ENCODE measurements at regions not wholly inside any gene's neighbourhood (a gene's known extent, or its start where the extent isn't known, plus 50 kb on each side); places are given as distances from the start of the nearest gene placed in this dataset.

DNA sequence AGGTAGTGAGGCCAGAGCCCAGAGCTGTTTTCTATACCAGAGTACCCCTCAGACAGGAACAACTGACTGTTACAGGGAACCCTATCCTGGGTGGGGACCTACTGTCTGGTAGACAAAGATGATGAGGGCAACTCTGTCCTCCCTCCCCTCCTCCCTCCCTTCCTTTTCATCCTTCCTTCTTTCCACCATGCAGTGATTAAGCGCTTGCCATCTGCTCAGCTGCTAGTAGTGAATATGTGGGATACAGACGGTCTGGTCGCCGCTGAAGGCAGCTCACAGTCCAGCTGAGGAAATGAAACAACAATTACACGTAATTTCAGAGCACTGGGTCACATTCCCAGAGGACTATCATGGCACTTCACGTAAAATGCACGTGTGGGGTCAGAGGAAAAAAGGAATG lies 597.1 kb downstream of the BUD13 start:
- Mint-ChIP-seq H3K9me3 (no peaks in the 10 kb centered on the region), H3K27ac (no peak overlapping the region), H3K36me3 (no peaks in the 10 kb centered on the region), H3K4me1 (peaks cover 16% of the 10 kb centered on the region), H3K4me3 (no peak overlapping the region), H3K27me3 (ENCODE audit: low read depth) (peaks cover 11% of the 10 kb centered on the region)
- no peak for DNase-seq (ENCODE audit: low spot score in 2 of 2, unreplicated experiment in 2 of 2)
- TF ChIP-seq, protein P1, sequence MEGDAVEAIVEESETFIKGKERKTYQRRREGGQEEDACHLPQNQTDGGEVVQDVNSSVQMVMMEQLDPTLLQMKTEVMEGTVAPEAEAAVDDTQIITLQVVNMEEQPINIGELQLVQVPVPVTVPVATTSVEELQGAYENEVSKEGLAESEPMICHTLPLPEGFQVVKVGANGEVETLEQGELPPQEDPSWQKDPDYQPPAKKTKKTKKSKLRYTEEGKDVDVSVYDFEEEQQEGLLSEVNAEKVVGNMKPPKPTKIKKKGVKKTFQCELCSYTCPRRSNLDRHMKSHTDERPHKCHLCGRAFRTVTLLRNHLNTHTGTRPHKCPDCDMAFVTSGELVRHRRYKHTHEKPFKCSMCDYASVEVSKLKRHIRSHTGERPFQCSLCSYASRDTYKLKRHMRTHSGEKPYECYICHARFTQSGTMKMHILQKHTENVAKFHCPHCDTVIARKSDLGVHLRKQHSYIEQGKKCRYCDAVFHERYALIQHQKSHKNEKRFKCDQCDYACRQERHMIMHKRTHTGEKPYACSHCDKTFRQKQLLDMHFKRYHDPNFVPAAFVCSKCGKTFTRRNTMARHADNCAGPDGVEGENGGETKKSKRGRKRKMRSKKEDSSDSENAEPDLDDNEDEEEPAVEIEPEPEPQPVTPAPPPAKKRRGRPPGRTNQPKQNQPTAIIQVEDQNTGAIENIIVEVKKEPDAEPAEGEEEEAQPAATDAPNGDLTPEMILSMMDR (IDR thresholded peaks at IDR 0.05; ENCODE audit: unreplicated experiment): no peak

DNA sequence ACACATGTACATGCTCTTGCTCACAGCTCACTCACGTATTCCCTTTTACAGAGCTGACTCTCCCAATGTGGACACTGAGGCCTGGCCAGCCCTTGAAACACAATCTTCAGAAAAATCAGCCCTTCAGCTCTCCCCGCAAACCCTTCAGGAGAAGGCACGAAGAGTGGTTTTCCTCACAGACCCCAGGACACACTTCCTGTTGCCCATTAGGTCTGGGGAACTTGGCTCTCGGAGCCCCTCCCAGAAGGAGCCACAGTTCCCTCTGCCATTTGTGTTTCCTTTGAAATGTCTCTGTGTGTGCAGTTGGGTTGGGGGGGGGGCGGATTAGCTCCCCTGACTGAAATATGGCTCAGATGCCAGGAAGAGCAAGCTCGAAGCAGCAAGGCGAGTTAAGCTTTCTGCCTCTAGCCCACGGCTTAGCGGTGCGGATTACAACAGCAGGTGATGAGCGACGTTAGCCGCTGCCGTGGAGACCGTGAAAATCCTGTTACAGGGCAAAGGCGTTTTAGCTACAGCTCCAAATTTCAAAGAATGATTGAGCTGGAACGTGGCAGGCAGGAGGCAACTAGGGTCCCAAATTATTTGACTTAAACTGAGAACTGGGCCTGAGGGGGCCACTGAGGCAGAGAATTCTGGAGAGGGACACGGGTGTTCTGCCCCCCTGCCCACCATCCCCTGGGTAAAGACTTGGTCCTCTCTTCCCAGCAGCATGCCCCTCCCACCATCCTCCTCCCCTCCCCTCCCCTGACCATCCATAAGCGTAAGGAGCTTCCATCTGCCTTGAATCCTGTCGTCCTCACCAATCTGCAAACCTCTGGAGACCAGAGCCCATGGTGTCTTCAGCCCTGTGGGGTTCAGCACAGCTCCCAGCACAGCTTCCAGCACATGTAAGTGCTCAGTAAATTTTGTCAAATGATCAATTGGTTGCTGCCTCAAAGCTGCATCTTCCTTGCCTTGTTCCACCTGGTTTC lies 598.6 kb downstream of the BUD13 start:
- H3K4me1 Mint-ChIP-seq: peaks cover 11% of the 10 kb centered on the region
- TF ChIP-seq, protein P1 (IDR thresholded peaks at IDR 0.05; ENCODE audit: unreplicated experiment): no peak
- H3K4me3 Mint-ChIP-seq: no peak overlapping the region
- no peaks in the 10 kb centered on the region for H3K36me3 Mint-ChIP-seq
- no peaks in the 10 kb centered on the region for H3K9me3 Mint-ChIP-seq
- no peak overlapping the region for H3K27ac Mint-ChIP-seq
- H3K27me3 Mint-ChIP-seq (ENCODE audit: low read depth): peaks cover 11% of the 10 kb centered on the region
- no peak for DNase-seq (ENCODE audit: low spot score in 2 of 2, unreplicated experiment in 2 of 2)

DNA sequence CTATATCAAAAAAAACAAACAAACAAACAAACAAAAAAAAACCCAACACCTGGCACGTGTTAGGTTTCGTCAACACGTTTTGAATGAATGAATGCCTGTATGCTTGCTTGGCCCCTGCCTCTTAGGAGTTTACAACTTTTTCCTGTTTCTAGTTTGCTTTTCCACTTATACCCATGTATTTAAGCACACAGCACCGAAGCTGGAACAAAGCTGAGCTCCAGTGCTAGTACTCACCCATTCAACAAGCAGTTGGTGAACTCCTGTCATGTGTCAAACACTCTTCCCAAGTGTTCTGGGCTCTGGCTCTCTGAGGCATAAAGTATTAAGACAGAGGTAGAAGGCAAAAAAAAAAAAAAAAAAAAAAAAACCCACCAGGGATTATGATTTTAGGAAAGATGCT lies 599.3 kb downstream of the BUD13 start:
- Mint-ChIP-seq H3K27me3 (ENCODE audit: low read depth) (peaks cover 11% of the 10 kb centered on the region), H3K4me1 (peaks cover 11% of the 10 kb centered on the region), H3K4me3 (no peak overlapping the region), H3K9me3 (no peaks in the 10 kb centered on the region), H3K36me3 (no peaks in the 10 kb centered on the region), H3K27ac (no peak overlapping the region)
- no peak for DNase-seq (ENCODE audit: low spot score in 2 of 2, unreplicated experiment in 2 of 2)
- TF ChIP-seq, protein P1 (IDR thresholded peaks at IDR 0.05; ENCODE audit: unreplicated experiment): no peak

DNA sequence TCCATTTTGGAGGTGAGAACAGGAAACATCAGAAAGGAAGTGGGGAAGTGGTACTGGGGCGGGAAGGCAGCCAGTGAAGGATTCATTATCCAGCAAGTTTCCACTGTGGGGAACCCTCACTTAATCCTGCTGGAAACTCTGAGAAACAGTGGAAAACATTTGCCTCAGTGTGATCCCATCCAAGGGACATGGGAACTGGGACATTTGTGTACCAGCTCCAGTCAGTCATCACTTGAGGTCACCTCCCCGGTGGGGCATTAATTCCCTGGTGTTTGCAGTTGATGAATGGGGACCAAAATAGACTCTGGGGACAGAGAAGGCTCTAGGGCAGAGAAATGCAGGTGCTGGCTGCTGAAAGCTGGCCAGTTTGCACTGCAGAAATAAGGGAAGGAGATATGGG lies 599.9 kb downstream of the BUD13 start:
- H3K4me1 Mint-ChIP-seq: peaks cover 11% of the 10 kb centered on the region
- no peak for DNase-seq (ENCODE audit: low spot score in 2 of 2, unreplicated experiment in 2 of 2)
- TF ChIP-seq, protein P1 (IDR thresholded peaks at IDR 0.05; ENCODE audit: unreplicated experiment): no peak
- peaks cover 11% of the 10 kb centered on the region for H3K27me3 Mint-ChIP-seq (ENCODE audit: low read depth)
- H3K27ac Mint-ChIP-seq: no peak overlapping the region
- no peaks in the 10 kb centered on the region for H3K9me3 Mint-ChIP-seq
- H3K36me3 Mint-ChIP-seq: no peaks in the 10 kb centered on the region
- no peak overlapping the region for H3K4me3 Mint-ChIP-seq

DNA sequence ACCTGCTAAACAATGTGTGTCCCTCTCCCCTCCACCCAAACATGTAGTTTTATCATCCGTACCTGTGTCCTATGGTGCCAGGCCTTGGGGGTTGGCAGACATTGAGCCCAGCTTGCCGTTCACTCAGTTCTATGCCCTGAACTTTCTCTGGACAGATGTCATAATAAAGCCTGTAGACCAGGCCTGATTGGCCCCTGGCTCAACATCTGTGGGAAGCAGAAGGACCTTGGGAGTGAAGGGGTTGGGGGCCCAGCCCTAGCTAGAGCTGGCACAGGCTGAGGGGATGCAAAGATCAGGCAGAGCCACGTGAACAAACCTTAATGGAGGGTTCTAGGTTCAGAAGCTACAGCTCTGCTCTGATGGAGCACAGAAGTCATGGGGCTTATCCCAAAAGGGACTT lies 600.6 kb downstream of the BUD13 start:
- no peaks in the 10 kb centered on the region for H3K36me3 Mint-ChIP-seq
- peaks cover 11% of the 10 kb centered on the region for H3K4me1 Mint-ChIP-seq
- TF ChIP-seq, protein P1 (IDR thresholded peaks at IDR 0.05; ENCODE audit: unreplicated experiment): no peak
- H3K27me3 Mint-ChIP-seq (ENCODE audit: low read depth): peaks cover 11% of the 10 kb centered on the region
- H3K4me3 Mint-ChIP-seq: no peak overlapping the region
- no peak overlapping the region for H3K27ac Mint-ChIP-seq
- no peaks in the 10 kb centered on the region for H3K9me3 Mint-ChIP-seq
- DNase-seq (ENCODE audit: low spot score in 2 of 2, unreplicated experiment in 2 of 2): no peak

Data from mesothelial cell of epicardium (in vitro differentiated cells).